Bronchial epithelial cell (primary cell): ENCODE measurements at regions not wholly inside any gene's neighbourhood (a gene's known extent, or its start where the extent isn't known, plus 50 kb on each side); places are given as distances from the start of the nearest gene placed in this dataset.
A peak's percentile ranks its signal among the peaks of the same experiment; 100 is the strongest.

Source experiments
- DNase-seq: peaks from one replicate; pipeline ENCODE4 v3.0.0-alpha.2; 2010; ENCODE audit warnings: low read depth
- FAIRE-seq: peaks from 2 replicates; lab custom pipeline; 2011; peaks lifted over from hg19 to GRCh38; lab: Jason Lieb, UNC
- H3K27me3 ChIP-seq: 2 replicates; pipeline ENCODE4 v1.5.1; 2011; ENCODE audit warnings: low read length; ENCODE audit not compliant: control insufficient read depth, insufficient read depth
- H3K36me3 ChIP-seq: 2 replicates; pipeline ENCODE4 v1.5.1; 2011; ENCODE audit warnings: low read length; ENCODE audit not compliant: control insufficient read depth, insufficient read depth
- H3K4me3 ChIP-seq: 2 replicates; pipeline ENCODE4 v1.5.1; 2011; ENCODE audit warnings: mild to moderate bottlenecking, low read depth, low read length, control low read depth
- CTCF ChIP-seq: IDR thresholded peaks from 2 replicates; pipeline ENCODE4 v1.5.1; 2011; ENCODE audit warnings: mild to moderate bottlenecking, moderate library complexity, low read length, control low read depth, inconsistent platforms; ENCODE audit not compliant: insufficient read depth, severe bottlenecking

- no peak for TF ChIP-seq CTCF
- DNase-seq (no peak), FAIRE-seq (no peak)
- H3K36me3 ChIP-seq: no peaks in the 10 kb centered on the region
- H3K27me3 ChIP-seq: no peaks in the 10 kb centered on the region
- H3K4me3 ChIP-seq: no peak overlapping the region
These were observed 561.7 kb upstream of the POM121L12 start for GRCh38 chr7:52473756-52474155.

- DNase-seq (peak; percentile 25), FAIRE-seq (no peak)
- H3K36me3 ChIP-seq: no peaks in the 10 kb centered on the region
- H3K27me3 ChIP-seq: no peaks in the 10 kb centered on the region
- H3K4me3 ChIP-seq: no peak overlapping the region
- no peak for TF ChIP-seq CTCF
These were observed 563.3 kb upstream of the POM121L12 start for GRCh38 chr7:52472006-52472620.

GRCh38 chr7:52465216-52465615, 570.2 kb upstream of the POM121L12 start:
- Histone ChIP-seq H3K36me3 (no peaks in the 10 kb centered on the region), H3K4me3 (no peak overlapping the region), H3K27me3 (no peaks in the 10 kb centered on the region)
- no peak for TF ChIP-seq CTCF
- no peak for FAIRE-seq
- no peak for DNase-seq

- no peaks in the 10 kb centered on the region for H3K36me3 ChIP-seq
- H3K4me3 ChIP-seq: no peak overlapping the region
- TF ChIP-seq CTCF: no peak
- H3K27me3 ChIP-seq: no peaks in the 10 kb centered on the region
- FAIRE-seq (no peak), DNase-seq (peak; percentile 68)
These were observed 572.1 kb upstream of the POM121L12 start for GRCh38 chr7:52463341-52463740.

GRCh38 chr7:52462474-52462873, 573.0 kb upstream of the POM121L12 start:
- H3K4me3 ChIP-seq: no peak overlapping the region
- H3K27me3 ChIP-seq: no peaks in the 10 kb centered on the region
- DNase-seq (no peak), FAIRE-seq (no peak)
- no peaks in the 10 kb centered on the region for H3K36me3 ChIP-seq
- TF ChIP-seq CTCF: no peak

- H3K27me3 ChIP-seq: no peaks in the 10 kb centered on the region
- no peaks in the 10 kb centered on the region for H3K36me3 ChIP-seq
- no peak for DNase-seq
- TF ChIP-seq CTCF: no peak
- no peak overlapping the region for H3K4me3 ChIP-seq
- FAIRE-seq: no peak
These were observed 579.9 kb upstream of the POM121L12 start for GRCh38 chr7:52455571-52455970.
